ENCODE measurements at regions not wholly inside any gene's neighbourhood (a gene's known extent, or its start where the extent isn't known, plus 50 kb on each side); places are given as distances from the start of the nearest gene placed in this dataset.

GRCh38 chr12:4223273-4223845, 50.2 kb upstream of the CCND2 start:
- DNase-seq, result no peak

GRCh38 chr12:4221258-4221620, 52.3 kb upstream of the CCND2 start:
- no peak for DNase-seq

GRCh38 chr12:4220536-4221257, 52.9 kb upstream of the CCND2 start:
- DNase-seq, result no peak

GRCh38 chr12:4217091-4217490, 56.5 kb upstream of the CCND2 start:
- no peak for DNase-seq

GRCh38 chr12:4216187-4216927, 57.2 kb upstream of the CCND2 start:
- no peak for DNase-seq

GRCh38 chr12:4215229-4216186, 58.1 kb upstream of the CCND2 start:
- no peak for DNase-seq

GRCh38 chr12:4214877-4215228, 58.7 kb upstream of the CCND2 start:
- no peak for DNase-seq

GRCh38 chr12:4213471-4213870, 60.1 kb upstream of the CCND2 start:
- DNase-seq, result no peak

GRCh38 chr12:4212845-4213244, 60.7 kb upstream of the CCND2 start:
- no peak for DNase-seq

GRCh38 chr12:4211372-4211771, 62.2 kb upstream of the CCND2 start:
- no peak for DNase-seq

- no peak for DNase-seq
Measured at GRCh38 chr12:4210183-4210582, 63.4 kb upstream of the CCND2 start.

GRCh38 chr12:4206470-4206869, 67.1 kb upstream of the CCND2 start:
- no peak for DNase-seq

GRCh38 chr12:4203772-4204376, 69.7 kb upstream of the CCND2 start:
- DNase-seq, result no peak

GRCh38 chr12:4202918-4203317, 70.6 kb upstream of the CCND2 start:
- DNase-seq, result no peak

GRCh38 chr12:4202487-4202886, 71.1 kb upstream of the CCND2 start:
- no peak for DNase-seq

- no peak for DNase-seq
Measured at GRCh38 chr12:4201333-4202100, 72.0 kb upstream of the CCND2 start.

- no peak for DNase-seq
Measured at GRCh38 chr12:4197922-4198763, 75.4 kb upstream of the CCND2 start.

- no peak for DNase-seq
Measured at GRCh38 chr12:4196805-4197420, 76.6 kb upstream of the CCND2 start.

GRCh38 chr12:4194668-4195067, 78.9 kb upstream of the CCND2 start:
- no peak for DNase-seq

GRCh38 chr12:4193821-4194220, 79.7 kb upstream of the CCND2 start:
- no peak for DNase-seq

- no peak for DNase-seq
Measured at GRCh38 chr12:4191642-4192041, 81.9 kb upstream of the CCND2 start.

All from NCI-H1105 treated with DMSO at 0.1 percent for 48 hours (cell line).